ENCODE measurements at regions not wholly inside any gene's neighbourhood (a gene's known extent, or its start where the extent isn't known, plus 50 kb on each side); places are given as distances from the start of the nearest gene placed in this dataset.

DNA sequence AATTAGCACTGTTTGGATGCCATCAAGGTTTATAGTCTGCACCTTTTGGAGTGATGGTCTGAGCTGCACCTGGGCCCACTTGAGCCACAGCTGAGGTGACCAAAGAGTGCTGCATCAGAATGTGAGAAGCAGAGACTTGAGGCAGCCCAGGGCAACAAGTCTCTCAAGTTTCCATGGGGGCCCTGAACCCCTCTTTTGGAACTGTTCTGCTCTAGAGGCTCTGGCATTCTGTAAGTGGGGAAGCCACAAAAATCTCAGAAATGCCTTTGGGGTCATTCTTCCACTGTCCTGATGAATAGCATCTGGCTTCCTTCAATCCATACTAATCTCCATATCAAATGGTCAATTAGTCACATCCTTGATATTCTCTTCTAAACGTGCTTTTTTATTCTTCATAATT is 298.4 kb upstream of the MAOA start:
- TF ChIP-seq, protein P1, sequence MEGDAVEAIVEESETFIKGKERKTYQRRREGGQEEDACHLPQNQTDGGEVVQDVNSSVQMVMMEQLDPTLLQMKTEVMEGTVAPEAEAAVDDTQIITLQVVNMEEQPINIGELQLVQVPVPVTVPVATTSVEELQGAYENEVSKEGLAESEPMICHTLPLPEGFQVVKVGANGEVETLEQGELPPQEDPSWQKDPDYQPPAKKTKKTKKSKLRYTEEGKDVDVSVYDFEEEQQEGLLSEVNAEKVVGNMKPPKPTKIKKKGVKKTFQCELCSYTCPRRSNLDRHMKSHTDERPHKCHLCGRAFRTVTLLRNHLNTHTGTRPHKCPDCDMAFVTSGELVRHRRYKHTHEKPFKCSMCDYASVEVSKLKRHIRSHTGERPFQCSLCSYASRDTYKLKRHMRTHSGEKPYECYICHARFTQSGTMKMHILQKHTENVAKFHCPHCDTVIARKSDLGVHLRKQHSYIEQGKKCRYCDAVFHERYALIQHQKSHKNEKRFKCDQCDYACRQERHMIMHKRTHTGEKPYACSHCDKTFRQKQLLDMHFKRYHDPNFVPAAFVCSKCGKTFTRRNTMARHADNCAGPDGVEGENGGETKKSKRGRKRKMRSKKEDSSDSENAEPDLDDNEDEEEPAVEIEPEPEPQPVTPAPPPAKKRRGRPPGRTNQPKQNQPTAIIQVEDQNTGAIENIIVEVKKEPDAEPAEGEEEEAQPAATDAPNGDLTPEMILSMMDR (IDR thresholded peaks at IDR 0.05; ENCODE audit: low read length) = no peak
- TF ChIP-seq EZH2 (optimal IDR thresholded peaks at IDR 0.05; ENCODE audit: low read depth, low read length) (no peak), EZH2phosphoT487 (IDR thresholded peaks at IDR 0.05; ENCODE audit: low read length) (no peak)
